ENCODE measurements at regions not wholly inside any gene's neighbourhood (a gene's known extent, or its start where the extent isn't known, plus 50 kb on each side); places are given as distances from the start of the nearest gene placed in this dataset.

- no peak overlapping the region for H3K4me3 ChIP-seq (ENCODE audit: insufficient read depth, low read depth, low read length)
- no peak overlapping the region for H3K18ac ChIP-seq (ENCODE audit: low read depth, low read length)
- H2BK5ac ChIP-seq (ENCODE audit: low read depth, low read length, poor library complexity, severe bottlenecking) = no peak overlapping the region
- H3K27ac ChIP-seq (ENCODE audit: insufficient read depth, low read length) = no peak overlapping the region
- H3K9me1 ChIP-seq (ENCODE audit: insufficient read depth, low read length) = no peaks in the 10 kb centered on the region
- H3K27me3 ChIP-seq (ENCODE audit: control insufficient read depth, insufficient read depth, low read length) = no peaks in the 10 kb centered on the region
- no peak overlapping the region for H3K56ac ChIP-seq (ENCODE audit: extremely low read depth, insufficient read depth, low read length)
- no peak overlapping the region for H2AK5ac ChIP-seq (ENCODE audit: low read depth, low read length)
- no peak overlapping the region for H4K91ac ChIP-seq (ENCODE audit: insufficient read depth, low read depth, low read length)
- H3K9me3 ChIP-seq (ENCODE audit: control insufficient read depth, insufficient read depth, low read length) = no peaks in the 10 kb centered on the region
- CTCF ChIA-PET = no interaction called here
- no peak overlapping the region for H3K4ac ChIP-seq (ENCODE audit: low read depth, low read length)
- no peak overlapping the region for H2BK20ac ChIP-seq (ENCODE audit: low read depth, low read length)
- H3K9ac ChIP-seq (ENCODE audit: low read depth, low read length) = no peak overlapping the region
- H3K23ac ChIP-seq (ENCODE audit: low read depth, low read length) = no peak overlapping the region
- H2AK9ac ChIP-seq (replicated peaks; ENCODE audit: low read depth, low read length, poor library complexity) = no peak overlapping the region
- H4K8ac ChIP-seq (ENCODE audit: low read depth in 2 of 2, low read length in 2 of 2) = no peak overlapping the region
- ATAC-seq (ENCODE audit: low read depth) = peak; percentile 53; the same call in 1 of the 2 replicates
- BruUV-seq (replicated peaks) = no TSS peak
- TF ChIP-seq NFE2L2 (IDR thresholded peaks at IDR 0.05; ENCODE audit: low read depth, low read length) (no peak), FOS (IDR thresholded peaks at IDR 0.05; ENCODE audit: low read depth, low read length) (no peak), RAD21 (IDR thresholded peaks at IDR 0.05; ENCODE audit: low read length) (no peak), RFX5 (IDR thresholded peaks at IDR 0.05; ENCODE audit: low read depth, low read length) (no peak), CTCF (conservative IDR thresholded peaks at IDR 0.05; ENCODE audit: low read depth, low read length) (no peak), CEBPB (IDR thresholded peaks at IDR 0.05; ENCODE audit: low read depth, low read length) (no peak), MAZ (IDR thresholded peaks at IDR 0.05; ENCODE audit: borderline replicate concordance, low read depth, low read length) (no peak), MAFK (IDR thresholded peaks at IDR 0.05; ENCODE audit: low read depth, low read length) (no peak), MXI1 (IDR thresholded peaks at IDR 0.05; ENCODE audit: borderline replicate concordance, low read depth, low read length) (no peak), SMC3 (IDR thresholded peaks at IDR 0.05; ENCODE audit: low read depth, low read length) (no peak), POLR2A (IDR thresholded peaks at IDR 0.05; ENCODE audit: low read depth, low read length) (no peak), RCOR1 (IDR thresholded peaks at IDR 0.05; ENCODE audit: insufficient replicate concordance, low read length) (no peak), CHD1 (IDR thresholded peaks at IDR 0.05; ENCODE audit: low read depth, low read length) (no peak), USF2 (IDR thresholded peaks at IDR 0.05; ENCODE audit: low read depth, low read length) (no peak), ELK1 (IDR thresholded peaks at IDR 0.05; ENCODE audit: borderline replicate concordance, low read depth, low read length) (no peak), BHLHE40 (IDR thresholded peaks at IDR 0.05; ENCODE audit: low read depth, low read length) (no peak)
- in situ Hi-C loops (cut with MboI; ENCODE audit: low sequenced_read_pairs) (no loop called here), intact Hi-C loops (cut with micrococcal nuclease) (no loop called here), dilution Hi-C loops (cut with HindIII; ENCODE audit: low sequenced_read_pairs, unreplicated experiment) (no loop called here)
- peak; percentile 44 for DNase-seq
- H3K4me1 ChIP-seq (ENCODE audit: control insufficient read depth, insufficient read depth, low read length) = no peaks in the 10 kb centered on the region
- WGBS, 2 experiments (ENCODE audit: extremely low coverage in 2 of 2, insufficient read length in 1 of 2) = no CpG with 5 or more reads among the region's 3 CpGs
- no peak overlapping the region for H4K5ac ChIP-seq (ENCODE audit: low read depth, low read length)
- no peak overlapping the region for H2AFZ ChIP-seq (replicated peaks; ENCODE audit: low read length, poor library complexity)
- no peak overlapping the region for H3K4me2 ChIP-seq (ENCODE audit: low read depth, low read length)
- no peak overlapping the region for H3K14ac ChIP-seq (replicated peaks; ENCODE audit: low read depth, low read length)
- H4K20me1 ChIP-seq (ENCODE audit: insufficient read depth, low read length) = no peaks in the 10 kb centered on the region
- peaks cover 18% of the 10 kb centered on the region for H3K36me3 ChIP-seq (ENCODE audit: control insufficient read depth, insufficient read depth, low read length)
- H2BK15ac ChIP-seq (ENCODE audit: low read depth, low read length) = no peak overlapping the region
- POLR2A ChIA-PET (ENCODE audit: unreplicated experiment) = no interaction called here
- no peak overlapping the region for H2BK120ac ChIP-seq (ENCODE audit: low read depth, low read length)
- H3K79me1 ChIP-seq (ENCODE audit: low read depth in 1 of 2, low read length in 2 of 2) = peaks cover 2 to 3% of the 10 kb centered on the region in 2 experiments; a peak in 2 of 4 replicates
These were observed 435.3 kb downstream of the KLF12 start for GRCh38 chr13:73698859-73699258.
